ENCODE measurements at regions not wholly inside any gene's neighbourhood (a gene's known extent, or its start where the extent isn't known, plus 50 kb on each side); places are given as distances from the start of the nearest gene placed in this dataset.

DNA sequence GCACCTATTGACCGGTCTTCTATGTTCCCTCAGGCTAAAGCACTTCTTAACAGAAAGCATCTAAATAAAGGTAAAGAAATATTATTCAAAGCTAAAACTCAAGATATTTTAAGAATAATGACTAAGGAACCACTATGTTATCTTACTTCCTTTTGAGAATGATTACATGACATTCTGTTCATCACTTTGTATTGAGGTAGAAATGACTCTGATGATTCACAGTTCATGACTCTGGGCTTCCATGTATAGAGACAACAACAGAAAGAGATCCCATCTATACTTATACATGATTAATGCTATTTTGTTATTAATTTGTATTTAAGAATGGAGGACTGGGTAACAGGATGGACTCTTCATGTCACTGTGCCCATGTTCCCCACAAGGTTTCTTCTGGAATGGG, 218.3 kb upstream of the OR4E1 start (continued):
- TF ChIP-seq SRSF9 (IDR thresholded peaks at IDR 0.05; ENCODE audit: borderline replicate concordance, insufficient read depth, low read depth, low read length, poor library complexity, severe bottlenecking) (no peak), SKI (IDR thresholded peaks at IDR 0.05; ENCODE audit: partially characterized antibody) (no peak), NCOA5 (CRISPR knock-in tag; IDR thresholded peaks at IDR 0.05) (no peak)
- TF ChIP-seq, protein P1, sequence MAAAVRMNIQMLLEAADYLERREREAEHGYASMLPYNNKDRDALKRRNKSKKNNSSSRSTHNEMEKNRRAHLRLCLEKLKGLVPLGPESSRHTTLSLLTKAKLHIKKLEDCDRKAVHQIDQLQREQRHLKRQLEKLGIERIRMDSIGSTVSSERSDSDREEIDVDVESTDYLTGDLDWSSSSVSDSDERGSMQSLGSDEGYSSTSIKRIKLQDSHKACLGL (CRISPR knock-in tag; IDR thresholded peaks at IDR 0.05): no peak

- in situ Hi-C loops (cut with HindIII; ENCODE audit: extremely low pct_ligation_motif_present, low pct_unique_long_range_greater_than_20kb) (no loop called here), intact Hi-C loops (cut with micrococcal nuclease; ENCODE audit: unreplicated experiment) (no loop called here)
- no peak overlapping the region for H3K4me3 ChIP-seq (replicated peaks in 1 of 3; ENCODE audit: insufficient read depth in 1 of 3, low read depth in 2 of 3, low read length in 3 of 3)
- no peaks in the 10 kb centered on the region for H3K9me3 ChIP-seq (ENCODE audit: low read length)
- no peaks in the 10 kb centered on the region for H4K20me1 ChIP-seq (ENCODE audit: insufficient read depth, low read length)
- H3K79me2 ChIP-seq (ENCODE audit: insufficient read depth, low read length): no peaks in the 10 kb centered on the region
- H3K36me3 ChIP-seq (replicated peaks in 1 of 2; ENCODE audit: control insufficient read depth in 1 of 2, insufficient read depth in 2 of 2, low read length in 2 of 2): no peaks in the 10 kb centered on the region
- ATAC-seq (no peak), DNase-seq (ENCODE audit: low spot score) (no peak), FAIRE-seq (no peak)
- H3K4me1 ChIP-seq (ENCODE audit: insufficient read depth, low read length): no peaks in the 10 kb centered on the region
- ChIA-PET POLR2A (no interaction called here), CTCF (ENCODE audit: low intra/inter-chr PET ratio, low total read pairs) (no interaction called here)
- H2AFZ ChIP-seq (ENCODE audit: low read length): no peak overlapping the region
- H3K27me3 ChIP-seq (ENCODE audit: control insufficient read depth in 1 of 2, insufficient read depth in 2 of 2, low read length in 2 of 2): no peaks in the 10 kb centered on the region
- no peak overlapping the region for H3K4me2 ChIP-seq (ENCODE audit: low read depth, low read length)
- no TSS peak for BruUV-seq (replicated peaks)
- no peak overlapping the region for H3K9ac ChIP-seq (ENCODE audit: insufficient read depth, low read depth, low read length)
- H3K27ac ChIP-seq (ENCODE audit: extremely low read length, insufficient read depth, low read length): no peak overlapping the region
- TF ChIP-seq ZNF607 (CRISPR knock-in tag; IDR thresholded peaks at IDR 0.05; ENCODE audit: borderline replicate concordance) (no peak), AGO1 (IDR thresholded peaks at IDR 0.05; ENCODE audit: low read depth, low read length, poor library complexity, severe bottlenecking) (no peak), SP140L (CRISPR knock-in tag; IDR thresholded peaks at IDR 0.05; ENCODE audit: borderline replicate concordance) (no peak), ZNF704 (CRISPR knock-in tag; IDR thresholded peaks at IDR 0.05; ENCODE audit: borderline replicate concordance) (no peak), ZNF614 (CRISPR knock-in tag; IDR thresholded peaks at IDR 0.05; ENCODE audit: borderline replicate concordance) (no peak), SMAD3 (CRISPR knock-in tag; IDR thresholded peaks at IDR 0.05) (no peak), ARHGAP35 (CRISPR knock-in tag; IDR thresholded peaks at IDR 0.05; ENCODE audit: borderline replicate concordance) (no peak), GFI1 (CRISPR knock-in tag; IDR thresholded peaks at IDR 0.05; ENCODE audit: borderline replicate concordance) (no peak), ZBTB2 (CRISPR knock-in tag; IDR thresholded peaks at IDR 0.05; ENCODE audit: low read depth) (no peak), ZNF441 (CRISPR knock-in tag; IDR thresholded peaks at IDR 0.05; ENCODE audit: borderline replicate concordance) (no peak), ZNF619 (CRISPR knock-in tag; IDR thresholded peaks at IDR 0.05) (no peak), PCBP2 (optimal IDR thresholded peaks at IDR 0.05; ENCODE audit: low read depth, low read length, poor library complexity, severe bottlenecking) (no peak), ZNF766 (CRISPR knock-in tag; IDR thresholded peaks at IDR 0.05; ENCODE audit: borderline replicate concordance) (no peak), ZNF547 (CRISPR knock-in tag; IDR thresholded peaks at IDR 0.05) (no peak), ZNF225 (CRISPR knock-in tag; IDR thresholded peaks at IDR 0.05) (no peak)
- TF ChIP-seq, protein P2, sequence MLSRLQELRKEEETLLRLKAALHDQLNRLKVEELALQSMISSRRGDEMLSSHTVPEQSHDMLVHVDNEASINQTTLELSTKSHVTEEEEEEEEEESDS (CRISPR knock-in tag; IDR thresholded peaks at IDR 0.05; ENCODE audit: borderline replicate concordance): no peak
These were observed 211.4 kb upstream of the OR4E1 start for GRCh38 chr14:21884995-21885394.

Data from HepG2 (cell line).